Gastrocnemius medialis (tissue), 4 donors: ENCODE measurements at regions not wholly inside any gene's neighbourhood (a gene's known extent, or its start where the extent isn't known, plus 50 kb on each side); places are given as distances from the start of the nearest gene placed in this dataset.

Source experiments
- POLR2A ChIP-seq, 2 donors: fragments of 450-650 bp; IDR thresholded peaks; one replicate each; pipeline ENCODE4 v1.6.1; 2017; ENCODE audit warnings: antibody characterized with exemption in 2 of 2, mild to moderate bottlenecking in 2 of 2, moderate library complexity in 2 of 2
- TF ChIP-seq, protein P1 (sequence below), 5 experiments: fragments of 450-650 bp in 3 of 5; fragments of 200-600 bp in 2 of 5; sonication (generic) in 2 of 5; IDR thresholded peaks in 4 of 5; conservative IDR thresholded peaks in 1 of 5; 1 replicate in 4 of 5; 2 replicates in 1 of 5; pipeline ENCODE4 v1.5.1; 2016 to 2019; ENCODE audit warnings: antibody characterized with exemption in 5 of 5, mild to moderate bottlenecking in 3 of 5, moderate library complexity in 3 of 5

DNA sequence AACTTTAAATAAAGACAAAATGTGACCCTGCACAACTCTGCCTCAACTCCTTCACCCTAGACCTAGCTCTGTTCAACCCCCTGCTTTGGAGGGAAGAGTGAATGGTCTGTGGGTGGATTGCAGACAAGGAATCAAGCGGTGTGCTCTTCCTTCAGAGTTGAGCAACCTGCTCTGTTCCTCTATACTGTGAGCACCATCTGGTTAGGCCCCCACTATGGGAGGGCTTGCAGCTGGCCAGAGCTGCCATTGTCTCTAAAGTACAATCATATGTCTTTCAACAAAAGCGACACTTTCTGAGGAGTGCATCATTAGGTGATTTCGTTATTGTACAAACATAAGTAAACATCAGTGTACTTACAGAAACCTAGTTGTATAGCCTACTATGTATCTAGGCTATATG, 406.1 kb upstream of the MARCKS start:
- TF ChIP-seq, protein P1, sequence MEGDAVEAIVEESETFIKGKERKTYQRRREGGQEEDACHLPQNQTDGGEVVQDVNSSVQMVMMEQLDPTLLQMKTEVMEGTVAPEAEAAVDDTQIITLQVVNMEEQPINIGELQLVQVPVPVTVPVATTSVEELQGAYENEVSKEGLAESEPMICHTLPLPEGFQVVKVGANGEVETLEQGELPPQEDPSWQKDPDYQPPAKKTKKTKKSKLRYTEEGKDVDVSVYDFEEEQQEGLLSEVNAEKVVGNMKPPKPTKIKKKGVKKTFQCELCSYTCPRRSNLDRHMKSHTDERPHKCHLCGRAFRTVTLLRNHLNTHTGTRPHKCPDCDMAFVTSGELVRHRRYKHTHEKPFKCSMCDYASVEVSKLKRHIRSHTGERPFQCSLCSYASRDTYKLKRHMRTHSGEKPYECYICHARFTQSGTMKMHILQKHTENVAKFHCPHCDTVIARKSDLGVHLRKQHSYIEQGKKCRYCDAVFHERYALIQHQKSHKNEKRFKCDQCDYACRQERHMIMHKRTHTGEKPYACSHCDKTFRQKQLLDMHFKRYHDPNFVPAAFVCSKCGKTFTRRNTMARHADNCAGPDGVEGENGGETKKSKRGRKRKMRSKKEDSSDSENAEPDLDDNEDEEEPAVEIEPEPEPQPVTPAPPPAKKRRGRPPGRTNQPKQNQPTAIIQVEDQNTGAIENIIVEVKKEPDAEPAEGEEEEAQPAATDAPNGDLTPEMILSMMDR (IDR thresholded peaks at IDR 0.05 in 4 of 5, conservative IDR thresholded peaks at IDR 0.05 in 1 of 5), result no peak
- TF ChIP-seq POLR2A (IDR thresholded peaks at IDR 0.05), result no peak
